Esophagus muscularis mucosa (tissue), 4 donors: ENCODE measurements at regions not wholly inside any gene's neighbourhood (a gene's known extent, or its start where the extent isn't known, plus 50 kb on each side); places are given as distances from the start of the nearest gene placed in this dataset.

Source experiments
- DNase-seq: peaks from one replicate; pipeline ENCODE4 v3.0.0-alpha.2; 2017; ENCODE audit errors: extremely low spot score
- H3K27ac ChIP-seq, 4 donors: fragments of 200-600 bp; sonication (generic); replicated peaks in 1 of 4; 1 replicate in 3 of 4; 2 replicates in 1 of 4; pipeline ENCODE4 v1.5.1; 2016 to 2019; ENCODE audit warnings: mild to moderate bottlenecking in 1 of 4
- H3K27me3 ChIP-seq, 4 donors: fragments of 200-600 bp; sonication (generic); one replicate each; pipeline versions ENCODE4 v1.5.1 to v1.6.0; 2016 to 2019
- H3K36me3 ChIP-seq, 4 donors: fragments of 200-600 bp; sonication (generic); one replicate each; pipeline ENCODE4 v1.5.1; 2016 to 2019
- H3K4me1 ChIP-seq, 4 donors: fragments of 200-600 bp; sonication (generic); one replicate each; pipeline ENCODE4 v1.5.1; 2016 to 2019
- H3K4me3 ChIP-seq, 4 donors: fragments of 200-600 bp; sonication (generic); 1 replicate in 2 of 4; 2 replicates in 2 of 4; pipeline ENCODE4 v1.5.1; 2016 to 2019; ENCODE audit warnings: mild to moderate bottlenecking in 4 of 4, moderate library complexity in 1 of 4
- H3K9me3 ChIP-seq, 4 donors: fragments of 200-600 bp; sonication (generic); 1 replicate in 3 of 4; 2 replicates in 1 of 4; pipeline ENCODE4 v1.5.1; 2016 to 2019
- EP300 ChIP-seq: sonication (generic); formaldehyde crosslinking; IDR thresholded peaks from one replicate; pipeline ENCODE4 v1.6.1; 2017; ENCODE audit warnings: antibody characterized with exemption
- POLR2A ChIP-seq: fragments of 450-650 bp; IDR thresholded peaks from one replicate; pipeline ENCODE4 v1.6.1; 2017; ENCODE audit warnings: antibody characterized with exemption, moderate library complexity, mild to moderate bottlenecking, low read depth
- POLR2AphosphoS5 ChIP-seq, 2 donors: sonication (generic); formaldehyde crosslinking; IDR thresholded peaks; one replicate each; pipeline ENCODE4 v1.6.1; 2017; ENCODE audit warnings: antibody characterized with exemption in 2 of 2
- WGBS: methylation state at CpG from one replicate; pipeline ENCODE4 v1.1.5; 2018; 5-methylcytosine and 5-hydroxymethylcytosine counted together
- intact Hi-C: fragments of 100-400 bp; cut with DNase I; formaldehyde crosslinking; loops from one replicate; pipeline ENCODE4 v1.15.1; 2023
- TF ChIP-seq, protein P1 (sequence below), 3 experiments: fragments of 200-600 bp in 2 of 3; fragments of 450-650 bp in 1 of 3; sonication (generic) in 2 of 3; IDR thresholded peaks; one replicate each; pipeline ENCODE4 v1.5.1; 2017 to 2019; ENCODE audit warnings: antibody characterized with exemption in 3 of 3, mild to moderate bottlenecking in 2 of 3, moderate library complexity in 1 of 3

DNA sequence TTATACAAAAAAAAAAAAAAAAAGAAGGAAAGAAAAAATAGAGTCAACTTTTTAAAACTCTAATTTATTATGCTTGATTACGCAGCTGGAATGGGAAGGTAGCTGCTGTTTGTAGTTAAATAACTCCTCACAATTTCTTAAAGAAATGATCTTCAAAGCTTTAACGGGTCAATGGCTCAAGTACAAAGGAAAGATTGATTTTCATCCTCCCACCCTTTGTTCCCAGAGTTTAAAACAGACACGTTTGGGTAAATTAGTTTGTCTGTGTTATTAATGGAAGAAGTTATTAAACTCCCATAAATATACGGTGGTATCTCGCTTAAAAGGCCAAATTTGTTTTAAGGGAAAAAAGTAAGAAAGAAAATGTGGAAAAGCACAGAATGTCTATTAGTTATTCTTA, 179.3 kb downstream of the EMX2 start:
- peaks cover 0 to 42% (median 0%) of the 10 kb centered on the region in 4 donors for H3K27me3 ChIP-seq
- peaks cover 0 to 8% (median 2%) of the 10 kb centered on the region in 4 donors for H3K9me3 ChIP-seq
- no peaks in the 10 kb centered on the region for H3K4me1 ChIP-seq
- intact Hi-C loops, result no loop called here
- no peaks in the 10 kb centered on the region for H3K36me3 ChIP-seq
- H3K4me3 ChIP-seq, result no peak overlapping the region
- DNase-seq, result no peak
- H3K27ac ChIP-seq, result no peak overlapping the region
- WGBS, result 47% methylated on average over 5 of the region's 5 CpGs
- TF ChIP-seq POLR2AphosphoS5 (IDR thresholded peaks at IDR 0.05) (no peak), POLR2A (no peak), EP300 (no peak)
- TF ChIP-seq, protein P1, sequence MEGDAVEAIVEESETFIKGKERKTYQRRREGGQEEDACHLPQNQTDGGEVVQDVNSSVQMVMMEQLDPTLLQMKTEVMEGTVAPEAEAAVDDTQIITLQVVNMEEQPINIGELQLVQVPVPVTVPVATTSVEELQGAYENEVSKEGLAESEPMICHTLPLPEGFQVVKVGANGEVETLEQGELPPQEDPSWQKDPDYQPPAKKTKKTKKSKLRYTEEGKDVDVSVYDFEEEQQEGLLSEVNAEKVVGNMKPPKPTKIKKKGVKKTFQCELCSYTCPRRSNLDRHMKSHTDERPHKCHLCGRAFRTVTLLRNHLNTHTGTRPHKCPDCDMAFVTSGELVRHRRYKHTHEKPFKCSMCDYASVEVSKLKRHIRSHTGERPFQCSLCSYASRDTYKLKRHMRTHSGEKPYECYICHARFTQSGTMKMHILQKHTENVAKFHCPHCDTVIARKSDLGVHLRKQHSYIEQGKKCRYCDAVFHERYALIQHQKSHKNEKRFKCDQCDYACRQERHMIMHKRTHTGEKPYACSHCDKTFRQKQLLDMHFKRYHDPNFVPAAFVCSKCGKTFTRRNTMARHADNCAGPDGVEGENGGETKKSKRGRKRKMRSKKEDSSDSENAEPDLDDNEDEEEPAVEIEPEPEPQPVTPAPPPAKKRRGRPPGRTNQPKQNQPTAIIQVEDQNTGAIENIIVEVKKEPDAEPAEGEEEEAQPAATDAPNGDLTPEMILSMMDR (IDR thresholded peaks at IDR 0.05), result no peak

DNA sequence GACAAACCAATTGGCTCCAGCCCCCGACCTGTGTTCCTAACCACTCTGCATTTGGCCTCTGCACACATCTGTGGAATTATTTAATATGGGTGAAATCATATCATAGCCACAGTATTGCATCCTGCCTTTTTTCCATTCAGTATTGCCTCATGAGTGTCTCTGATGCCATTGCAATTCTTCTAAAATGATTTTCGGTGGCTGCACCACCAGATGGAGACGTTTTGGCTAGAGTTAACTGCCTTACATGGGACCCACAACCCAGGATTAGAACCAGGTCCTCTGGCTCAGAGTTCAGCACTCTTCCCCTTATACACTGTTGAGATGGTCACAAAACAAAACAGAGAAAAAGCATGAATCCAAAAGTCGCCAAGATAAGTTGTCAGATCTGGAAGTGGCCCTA, 180.8 kb downstream of the EMX2 start:
- intact Hi-C loops, result no loop called here
- Histone ChIP-seq H3K27ac (no peak overlapping the region), H3K4me1 (no peaks in the 10 kb centered on the region), H3K36me3 (no peaks in the 10 kb centered on the region), H3K4me3 (no peak overlapping the region), H3K27me3 (peaks cover 0 to 48% (median 0%) of the 10 kb centered on the region in 4 donors), H3K9me3 (peaks cover 0 to 3% (median 0%) of the 10 kb centered on the region in 4 donors)
- DNase-seq, result no peak
- WGBS, result 75% methylated on average over 4 of the region's 4 CpGs
- TF ChIP-seq, protein P1 (IDR thresholded peaks at IDR 0.05), result no peak
- TF ChIP-seq POLR2AphosphoS5 (IDR thresholded peaks at IDR 0.05), result no peak
- TF ChIP-seq EP300, result no peak
- no peak for TF ChIP-seq POLR2A

DNA sequence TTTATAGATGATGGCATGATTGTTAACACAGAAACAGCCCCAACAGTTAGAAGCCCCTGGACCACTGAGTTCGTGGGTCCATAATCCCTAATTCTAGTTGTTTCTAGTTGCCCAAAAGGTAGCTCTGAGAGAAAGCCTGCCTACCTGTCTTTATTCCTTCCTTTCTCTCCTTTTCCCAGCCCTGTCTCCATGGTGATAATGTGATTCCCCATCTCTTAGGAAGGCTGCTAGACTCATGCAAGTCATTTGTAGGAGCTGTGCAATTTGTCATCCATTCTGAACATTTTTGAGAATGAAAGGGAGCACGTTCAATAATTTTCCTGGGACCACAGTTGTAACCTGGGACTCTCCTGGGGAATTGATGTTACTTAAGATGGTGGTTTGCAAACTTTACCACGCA, 183.4 kb downstream of the EMX2 start:
- TF ChIP-seq POLR2A (no peak), EP300 (no peak), POLR2AphosphoS5 (IDR thresholded peaks at IDR 0.05) (no peak)
- TF ChIP-seq, protein P1 (IDR thresholded peaks at IDR 0.05), result no peak
- no peak for DNase-seq
- no peak overlapping the region for H3K27ac ChIP-seq
- peaks cover 0 to 54% (median 0%) of the 10 kb centered on the region in 4 donors for H3K27me3 ChIP-seq
- no peak overlapping the region for H3K4me3 ChIP-seq
- WGBS, result 63% methylated on average over 3 of the region's 3 CpGs
- peaks cover 0 to 3% (median 0%) of the 10 kb centered on the region in 4 donors for H3K9me3 ChIP-seq
- no peaks in the 10 kb centered on the region for H3K36me3 ChIP-seq
- intact Hi-C loops, result no loop called here
- H3K4me1 ChIP-seq, result no peaks in the 10 kb centered on the region

- H3K4me1 ChIP-seq, result no peaks in the 10 kb centered on the region
- WGBS, result 61% methylated on average over 2 of the region's 2 CpGs
- DNase-seq, result no peak
- intact Hi-C loops, result no loop called here
- H3K4me3 ChIP-seq, result no peak overlapping the region
- no peak for TF ChIP-seq EP300
- TF ChIP-seq, protein P1 (IDR thresholded peaks at IDR 0.05), result no peak
- no peak for TF ChIP-seq POLR2A
- TF ChIP-seq POLR2AphosphoS5 (IDR thresholded peaks at IDR 0.05), result no peak
- no peaks in the 10 kb centered on the region for H3K36me3 ChIP-seq
- H3K9me3 ChIP-seq, result peaks cover 0 to 3% (median 0%) of the 10 kb centered on the region in 4 donors
- H3K27me3 ChIP-seq, result peaks cover 0 to 56% (median 0%) of the 10 kb centered on the region in 4 donors
- H3K27ac ChIP-seq, result no peak overlapping the region
These were observed 184.2 kb downstream of the EMX2 start for GRCh38 chr10:117726596-117727295.
